Epithelial cell of prostate (primary cell): ENCODE measurements at regions not wholly inside any gene's neighbourhood (a gene's known extent, or its start where the extent isn't known, plus 50 kb on each side); places are given as distances from the start of the nearest gene placed in this dataset.
A peak's percentile ranks its signal among the peaks of the same experiment; 100 is the strongest.
"Not testable (repeated sequence)": the region's sequence is repeated elsewhere in the genome, so short reads cannot be mapped to it uniquely, and the experiment has no call there.

Experiments used
- DNase-seq: peaks from one replicate; pipeline ENCODE4 v3.0.0-alpha.2; 2011; ENCODE audit warnings: low read depth, low spot score
- H3K27ac ChIP-seq: fragments of 450-650 bp; 2 replicates; pipeline ENCODE4 v1.5.1; 2017; ENCODE audit warnings: mild to moderate bottlenecking

GRCh38 chr7:131819891-131820290, 263.5 kb upstream of the PODXL start:
- no peak for DNase-seq

DNA sequence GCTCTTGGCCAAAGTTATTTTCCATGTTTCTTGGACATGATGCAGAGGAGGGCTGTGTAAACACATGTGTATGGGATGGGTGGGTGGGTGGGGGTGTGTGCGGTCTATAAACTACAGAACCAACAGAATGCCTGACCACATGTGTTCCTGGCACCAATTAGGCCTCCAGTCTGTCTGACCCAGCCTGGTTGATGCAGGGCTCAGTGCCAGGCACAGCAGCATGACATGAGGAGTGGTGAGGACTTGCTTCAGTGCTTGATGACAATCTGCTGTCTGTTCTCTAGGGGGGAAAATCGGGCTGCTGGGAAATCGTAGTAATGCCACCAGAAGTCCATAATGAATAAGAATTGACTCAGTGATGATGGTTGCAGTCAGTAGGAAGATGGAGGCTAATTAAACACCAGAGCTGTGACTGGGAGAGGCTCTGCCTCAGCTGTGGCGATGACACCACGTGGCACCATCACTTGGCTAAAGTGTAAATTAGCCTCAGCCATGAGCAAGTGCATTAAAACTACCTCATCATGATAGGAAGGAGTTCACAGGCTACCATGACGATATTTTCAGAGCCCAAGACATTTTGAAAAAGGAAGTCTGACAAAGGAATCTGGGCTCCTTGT, 260.1 kb upstream of the PODXL start:
- H3K27ac ChIP-seq, result no peak overlapping the region
- no peak for DNase-seq

More at GRCh38 chr7:131819891-131820290, 263.5 kb upstream of the PODXL start:
- H3K27ac ChIP-seq, result no peak overlapping the region

- DNase-seq, result no peak
- no peak overlapping the region for H3K27ac ChIP-seq
These were observed 252.3 kb upstream of the PODXL start for GRCh38 chr7:131808736-131809135.

GRCh38 chr7:131808156-131808555, 251.7 kb upstream of the PODXL start:
- not testable (repeated sequence) for DNase-seq, H3K27ac ChIP-seq

DNA sequence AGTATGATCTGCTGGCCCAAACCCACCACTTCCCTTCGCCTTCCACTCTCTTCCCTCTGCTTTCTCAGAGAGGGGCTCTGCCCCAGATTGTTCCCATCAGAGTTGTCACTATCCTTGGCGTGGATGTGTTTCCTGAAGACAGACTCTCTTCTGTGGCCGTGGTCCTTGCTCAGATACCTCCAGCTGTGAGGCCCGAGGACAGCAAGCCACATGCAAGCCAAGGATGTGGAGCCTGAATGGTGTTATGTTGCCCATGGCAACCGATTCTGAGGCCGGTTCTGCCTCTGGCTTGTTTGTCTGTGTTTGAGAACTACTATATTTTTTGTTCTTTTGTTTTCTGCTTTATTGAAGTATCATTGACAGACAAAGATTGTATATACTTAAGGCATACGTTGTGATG, 247.4 kb upstream of the PODXL start:
- no peak for DNase-seq
- H3K27ac ChIP-seq, result no peak overlapping the region

DNA sequence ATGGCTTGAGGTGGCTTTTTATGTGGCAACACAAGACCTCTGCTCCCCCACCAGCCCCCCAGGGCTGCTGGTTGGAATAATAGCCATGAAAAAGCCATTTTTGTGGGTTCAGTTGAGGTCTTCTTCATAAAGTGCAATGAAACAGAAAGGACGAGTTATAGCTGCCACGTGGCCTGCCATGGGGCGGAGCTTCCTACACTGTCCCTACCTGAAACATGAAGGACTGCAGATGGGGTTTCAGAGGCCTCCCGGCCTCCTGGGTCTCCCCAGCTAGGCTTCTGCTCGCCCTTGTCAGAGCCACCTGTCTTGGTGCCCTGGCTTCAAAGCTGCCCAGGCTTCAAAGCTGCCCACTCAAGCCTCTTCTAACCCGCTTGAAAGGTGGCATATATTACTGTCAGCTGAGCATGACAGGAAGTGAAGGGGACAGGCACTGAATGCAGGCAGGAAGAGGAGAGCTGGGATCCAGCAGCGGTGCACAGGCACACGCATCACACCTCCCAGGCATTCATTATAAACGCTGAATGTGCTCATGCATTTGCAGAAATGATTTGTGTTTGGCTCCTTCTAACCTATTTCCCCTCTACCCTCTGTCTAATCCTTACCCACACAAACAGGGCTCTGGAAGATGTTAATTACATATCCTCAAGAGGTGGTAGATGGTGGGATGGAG, 245.9 kb upstream of the PODXL start:
- DNase-seq, result no peak
- H3K27ac ChIP-seq, result no peak overlapping the region

- H3K27ac ChIP-seq, result no peak overlapping the region
- no peak for DNase-seq
These were observed 244.1 kb upstream of the PODXL start for GRCh38 chr7:131800531-131800930.

DNA sequence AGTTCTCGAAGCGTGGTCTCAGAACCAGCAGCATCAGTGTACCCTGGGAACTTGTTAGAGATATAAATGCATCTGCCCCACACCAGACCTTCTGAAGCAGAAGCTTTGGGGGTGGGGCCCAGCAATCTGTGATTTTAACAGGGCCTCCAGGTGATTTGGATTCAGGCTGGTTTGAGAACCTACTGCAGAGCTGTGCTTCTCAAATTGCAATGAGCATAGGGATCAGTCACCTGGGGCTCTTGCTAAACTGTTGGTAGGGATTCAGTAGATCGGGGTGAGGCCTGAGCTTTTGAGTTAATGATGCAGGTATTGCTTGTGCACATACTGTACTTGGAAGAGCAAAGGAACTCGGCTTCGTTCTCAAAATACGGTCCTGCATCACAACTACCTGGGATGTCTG, 243.6 kb upstream of the PODXL start:
- no peak overlapping the region for H3K27ac ChIP-seq
- no peak for DNase-seq

GRCh38 chr7:131797841-131798240, 241.4 kb upstream of the PODXL start:
- no peak overlapping the region for H3K27ac ChIP-seq

GRCh38 chr7:131795400-131795799, 239.0 kb upstream of the PODXL start:
- DNase-seq, result no peak
- no peak overlapping the region for H3K27ac ChIP-seq

More at GRCh38 chr7:131797841-131798240, 241.4 kb upstream of the PODXL start:
- no peak for DNase-seq

- no peak for DNase-seq
- no peak overlapping the region for H3K27ac ChIP-seq
These were observed 235.9 kb upstream of the PODXL start for GRCh38 chr7:131792311-131792710.

- DNase-seq, result no peak
- H3K27ac ChIP-seq, result no peak overlapping the region
These were observed 230.7 kb upstream of the PODXL start for GRCh38 chr7:131787101-131787500.

DNA sequence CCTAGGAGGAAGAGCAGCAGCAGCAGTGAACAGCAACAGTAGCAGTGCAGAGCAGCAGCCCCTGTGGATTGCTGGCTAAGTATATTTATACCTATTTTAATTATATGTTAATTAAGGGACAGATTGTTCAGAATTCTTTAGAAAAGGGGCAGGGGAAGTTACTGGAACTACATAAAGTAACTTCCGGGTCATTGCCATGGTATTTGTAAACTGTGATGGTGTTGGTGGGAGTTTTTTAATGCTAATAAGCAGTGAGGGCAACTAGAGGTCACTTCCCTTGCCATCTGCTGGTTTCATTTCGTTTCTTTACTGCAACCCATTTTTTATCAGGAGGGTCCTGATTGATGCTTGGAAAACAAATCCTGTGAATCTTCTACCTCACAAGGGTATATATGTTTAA, 229.8 kb upstream of the PODXL start:
- no peak overlapping the region for H3K27ac ChIP-seq
- DNase-seq, result no peak

GRCh38 chr7:131778601-131779000, 222.2 kb upstream of the PODXL start:
- no peak for DNase-seq
- no peak overlapping the region for H3K27ac ChIP-seq

DNA sequence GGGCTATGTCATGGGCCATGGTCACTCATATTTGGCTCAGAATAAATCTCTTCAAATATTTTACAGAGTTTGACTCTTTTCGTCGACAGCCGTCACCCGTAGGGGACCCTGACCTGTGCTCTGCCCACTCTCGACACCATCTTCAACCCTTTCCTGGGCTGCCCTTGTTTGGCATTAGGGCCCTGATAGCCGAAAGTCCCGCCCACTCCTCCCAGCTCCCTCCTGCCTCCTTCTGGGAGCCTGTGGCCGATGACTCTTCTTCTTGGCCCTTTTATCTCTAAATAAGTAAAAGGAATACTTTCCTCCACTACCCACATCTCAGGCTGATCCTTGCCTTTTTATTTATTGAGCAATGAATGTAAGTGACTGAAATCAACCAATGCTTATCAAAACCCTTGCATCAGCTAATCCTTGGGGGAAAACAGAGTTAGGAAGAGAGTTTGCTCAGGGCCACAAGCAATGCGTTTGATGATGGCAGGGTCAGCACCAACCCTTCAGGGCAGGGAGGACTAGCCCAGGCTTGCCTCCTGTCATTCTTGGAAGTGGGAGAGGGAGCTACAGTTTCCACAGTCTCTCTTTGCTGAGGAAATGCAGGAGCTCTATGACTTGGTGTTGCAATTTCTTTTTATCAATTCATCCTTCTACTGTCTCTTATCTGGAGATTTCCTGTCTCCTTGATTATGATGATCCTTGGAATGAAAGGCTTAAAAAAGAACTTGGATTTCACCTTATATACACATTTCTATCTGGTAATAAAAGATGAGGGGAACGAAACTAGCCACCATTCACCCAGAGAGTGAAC, 218.2 kb upstream of the PODXL start:
- DNase-seq, result no peak
- H3K27ac ChIP-seq, result peak overlapping the region; percentile 0

DNA sequence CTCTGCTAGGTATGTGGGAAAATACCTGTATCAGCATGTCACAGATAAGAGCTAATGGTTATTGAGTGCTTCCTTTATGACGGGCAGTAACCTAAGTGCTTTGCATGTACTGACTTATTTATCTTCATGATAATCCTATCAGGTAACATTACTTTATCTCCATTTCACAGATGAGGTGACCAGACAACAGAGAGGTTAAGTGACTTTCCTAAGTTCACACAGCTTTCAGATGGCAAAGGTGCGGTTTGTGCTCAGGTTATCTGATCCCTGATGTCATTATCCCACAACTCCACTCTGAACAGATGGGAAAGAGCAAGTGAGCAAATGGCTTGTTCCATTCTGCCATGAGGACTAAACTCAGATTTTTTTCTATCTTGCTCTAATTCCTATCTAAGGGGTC, 217.0 kb upstream of the PODXL start:
- H3K27ac ChIP-seq, result no peak overlapping the region
- no peak for DNase-seq

DNA sequence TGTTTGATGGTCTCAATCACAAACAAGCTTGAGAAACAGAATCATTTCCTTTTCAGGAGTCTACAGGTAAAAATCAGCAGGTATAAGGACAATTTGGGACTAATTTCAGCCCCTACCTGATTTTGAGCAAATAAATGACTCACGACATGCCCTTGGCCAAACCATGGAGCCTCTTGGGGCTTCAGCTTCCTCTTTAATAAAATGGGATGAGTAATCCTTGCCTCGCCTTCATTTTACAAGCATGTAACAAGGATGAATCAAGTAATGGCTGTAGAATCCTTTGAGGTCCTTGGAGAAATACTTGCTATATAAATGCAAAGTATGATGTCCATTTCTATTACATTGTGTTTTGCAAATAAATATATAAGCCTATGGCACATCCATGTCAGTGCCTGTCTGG, 212.8 kb upstream of the PODXL start:
- DNase-seq, result peak; percentile 68
- no peak overlapping the region for H3K27ac ChIP-seq

GRCh38 chr7:131767591-131767990, 211.2 kb upstream of the PODXL start:
- H3K27ac ChIP-seq, result no peak overlapping the region
- DNase-seq, result no peak

DNA sequence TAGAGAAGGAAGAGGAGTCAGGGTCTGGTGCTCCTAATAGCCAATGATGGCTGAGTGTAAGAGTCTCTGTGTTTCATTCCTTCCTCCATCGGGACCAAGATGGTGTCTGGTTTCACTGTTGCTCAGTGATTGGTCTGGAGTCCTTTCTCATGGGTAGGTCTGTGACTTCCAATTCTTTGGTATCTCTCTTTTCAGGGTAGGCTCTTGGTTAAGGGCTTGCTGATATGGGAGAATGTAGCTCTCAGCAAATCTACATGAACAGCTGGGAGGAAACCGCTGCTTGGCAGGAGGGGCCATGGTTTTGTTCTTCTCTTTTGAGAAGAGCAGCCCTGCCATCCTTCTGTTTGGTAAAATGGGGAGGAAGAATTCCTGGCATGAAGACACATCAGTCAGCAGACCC, 209.1 kb upstream of the PODXL start:
- DNase-seq, result no peak
- H3K27ac ChIP-seq, result no peak overlapping the region

GRCh38 chr7:131764143-131764775, 207.8 kb upstream of the PODXL start:
- no peak overlapping the region for H3K27ac ChIP-seq

DNA sequence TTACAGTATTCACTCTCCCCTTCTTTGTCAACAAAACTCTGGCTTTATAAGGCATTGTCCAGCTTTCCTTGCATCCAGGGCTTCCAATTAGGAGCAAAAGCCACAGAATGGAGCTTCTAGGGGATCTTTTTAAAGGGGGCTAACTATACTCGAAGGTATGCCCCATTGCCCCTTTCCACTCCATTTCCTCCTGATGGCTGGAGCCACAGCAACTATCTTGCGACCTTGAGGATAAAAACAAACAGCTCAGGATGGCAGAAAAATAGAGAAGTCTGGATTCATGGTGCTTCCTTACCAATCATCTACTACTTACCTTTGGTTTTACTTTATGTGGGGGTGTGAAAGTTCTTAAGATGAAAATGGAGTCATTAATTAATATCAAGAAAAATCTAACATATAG, 206.3 kb upstream of the PODXL start:
- H3K27ac ChIP-seq, result no peak overlapping the region
- DNase-seq, result no peak

More at GRCh38 chr7:131764143-131764775, 207.8 kb upstream of the PODXL start:
- no peak for DNase-seq
